ENCODE measurements at regions not wholly inside any gene's neighbourhood (a gene's known extent, or its start where the extent isn't known, plus 50 kb on each side); places are given as distances from the start of the nearest gene placed in this dataset.

DNA sequence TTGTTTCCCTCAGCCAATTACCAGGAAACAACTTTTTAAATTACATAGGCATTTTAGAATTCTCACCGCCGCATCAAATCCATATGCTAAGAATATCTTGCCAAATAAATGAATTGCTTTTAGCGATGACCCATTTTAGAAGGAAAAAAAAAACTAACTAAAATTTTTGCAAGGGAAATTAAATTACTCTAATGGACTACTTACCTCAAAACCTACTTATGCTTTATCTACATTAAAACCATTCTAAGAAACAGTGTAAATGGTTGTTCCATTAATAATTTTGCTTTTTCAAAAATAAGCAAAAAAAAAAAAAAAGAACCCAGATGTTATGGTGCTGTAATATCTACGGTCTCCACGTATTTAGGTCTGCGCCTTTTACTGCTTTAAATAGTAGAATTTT lies 73.5 kb upstream of the CCDC150 start:
- H3K27ac ChIP-seq = no peak overlapping the region
- no peak overlapping the region for H3K4me3 ChIP-seq
- H3K27me3 ChIP-seq = no peaks in the 10 kb centered on the region
- no peak for TF ChIP-seq POLR2A (IDR thresholded peaks at IDR 0.05)
- TF ChIP-seq, protein P1, sequence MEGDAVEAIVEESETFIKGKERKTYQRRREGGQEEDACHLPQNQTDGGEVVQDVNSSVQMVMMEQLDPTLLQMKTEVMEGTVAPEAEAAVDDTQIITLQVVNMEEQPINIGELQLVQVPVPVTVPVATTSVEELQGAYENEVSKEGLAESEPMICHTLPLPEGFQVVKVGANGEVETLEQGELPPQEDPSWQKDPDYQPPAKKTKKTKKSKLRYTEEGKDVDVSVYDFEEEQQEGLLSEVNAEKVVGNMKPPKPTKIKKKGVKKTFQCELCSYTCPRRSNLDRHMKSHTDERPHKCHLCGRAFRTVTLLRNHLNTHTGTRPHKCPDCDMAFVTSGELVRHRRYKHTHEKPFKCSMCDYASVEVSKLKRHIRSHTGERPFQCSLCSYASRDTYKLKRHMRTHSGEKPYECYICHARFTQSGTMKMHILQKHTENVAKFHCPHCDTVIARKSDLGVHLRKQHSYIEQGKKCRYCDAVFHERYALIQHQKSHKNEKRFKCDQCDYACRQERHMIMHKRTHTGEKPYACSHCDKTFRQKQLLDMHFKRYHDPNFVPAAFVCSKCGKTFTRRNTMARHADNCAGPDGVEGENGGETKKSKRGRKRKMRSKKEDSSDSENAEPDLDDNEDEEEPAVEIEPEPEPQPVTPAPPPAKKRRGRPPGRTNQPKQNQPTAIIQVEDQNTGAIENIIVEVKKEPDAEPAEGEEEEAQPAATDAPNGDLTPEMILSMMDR (IDR thresholded peaks at IDR 0.05) = no peak
- H3K36me3 ChIP-seq (replicated peaks in 1 of 2) = no peaks in the 10 kb centered on the region
- no peak for DNase-seq
- H3K9me3 ChIP-seq (replicated peaks in 1 of 3) = no peaks in the 10 kb centered on the region
- 84 to 95% (median 92%) methylated on average over 6 of the region's 6 CpGs for WGBS, 4 donors
- intact Hi-C loops (cut with DNase I) = no loop called here
- no peaks in the 10 kb centered on the region for H3K4me1 ChIP-seq (replicated peaks in 1 of 2)

DNA sequence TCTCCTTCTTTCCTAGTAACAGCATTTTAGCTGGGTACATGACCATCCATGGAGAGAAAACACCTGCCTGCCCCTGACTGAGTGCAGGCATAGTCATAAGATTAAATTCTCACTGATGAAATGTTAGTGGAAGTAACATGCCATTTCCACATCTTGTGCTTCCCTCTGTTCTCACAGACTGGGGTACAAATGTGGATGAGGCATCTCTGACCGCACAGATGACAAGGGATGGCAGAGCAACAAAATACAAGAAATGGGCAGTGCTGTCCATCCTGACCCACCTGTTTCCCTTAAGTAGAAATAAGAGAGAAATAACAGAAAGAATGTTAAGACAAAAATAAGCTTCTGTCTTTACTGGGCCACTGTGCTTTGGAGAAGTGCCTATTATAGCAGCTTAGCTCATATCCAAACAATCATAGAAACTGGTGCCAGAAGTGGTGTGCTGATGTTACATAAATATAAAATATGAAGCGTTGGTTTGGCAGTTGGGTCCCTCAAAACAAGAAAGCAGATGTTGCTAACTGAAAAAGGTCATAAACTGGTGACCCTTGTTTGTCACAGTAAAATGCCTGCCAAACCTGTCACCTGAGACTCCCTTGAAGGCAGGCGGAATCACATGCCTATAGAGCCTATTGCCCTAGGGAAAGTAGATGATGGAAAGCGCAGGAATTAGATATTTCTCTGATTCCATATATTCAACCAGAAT lies 72.4 kb upstream of the CCDC150 start:
- H3K27me3 ChIP-seq = no peaks in the 10 kb centered on the region
- intact Hi-C loops (cut with DNase I) = no loop called here
- 64 to 68% (median 66%) methylated on average over 4 of the region's 4 CpGs for WGBS, 4 donors
- H3K4me3 ChIP-seq = no peak overlapping the region
- no peaks in the 10 kb centered on the region for H3K36me3 ChIP-seq (replicated peaks in 1 of 2)
- TF ChIP-seq, protein P1 (IDR thresholded peaks at IDR 0.05) = no peak
- no peak for TF ChIP-seq POLR2A (IDR thresholded peaks at IDR 0.05)
- H3K4me1 ChIP-seq (replicated peaks in 1 of 2) = no peaks in the 10 kb centered on the region
- H3K9me3 ChIP-seq (replicated peaks in 1 of 3) = no peaks in the 10 kb centered on the region
- no peak for DNase-seq
- no peak overlapping the region for H3K27ac ChIP-seq

DNA sequence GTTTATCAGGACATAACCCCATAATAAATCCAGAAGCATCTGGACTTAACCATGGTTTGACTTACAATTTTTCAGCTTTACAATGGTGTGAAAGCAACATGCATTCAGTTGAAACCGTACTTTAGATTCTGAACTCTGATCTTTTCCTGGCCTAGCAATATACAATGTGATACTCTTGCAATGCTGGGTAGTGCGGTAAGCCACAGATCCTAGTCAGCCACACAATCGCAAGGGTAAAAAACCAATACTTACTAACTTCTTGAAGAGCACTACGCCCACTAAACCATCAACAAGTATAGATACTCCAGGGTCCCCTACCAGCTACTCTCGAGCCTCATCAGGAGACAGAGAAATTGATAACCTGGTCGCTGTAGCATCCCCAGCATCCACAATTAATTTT lies 71.0 kb upstream of the CCDC150 start:
- H3K27ac ChIP-seq = no peak overlapping the region
- 90 to 93% (median 91%) methylated on average over 6 of the region's 6 CpGs for WGBS, 4 donors

DNA sequence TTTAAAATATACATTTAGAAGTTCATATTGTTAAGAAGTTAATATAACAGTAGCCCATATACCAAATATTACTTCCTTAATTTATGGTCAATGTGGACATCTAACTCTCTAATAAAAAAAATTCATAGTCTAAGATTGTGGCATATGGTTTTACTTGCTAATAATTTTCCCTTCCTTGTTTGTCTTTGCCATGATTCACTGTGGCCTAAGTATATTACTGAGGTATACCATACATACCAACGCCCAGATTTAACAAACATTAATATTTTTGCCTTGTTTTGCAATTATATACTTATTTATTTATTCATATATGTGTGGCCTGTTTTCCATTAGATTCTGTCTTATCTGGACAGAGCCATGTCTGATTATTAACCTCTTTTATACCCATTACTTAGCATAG lies 54.6 kb upstream of the CCDC150 start:
- H3K4me3 ChIP-seq = no peak overlapping the region
- no peaks in the 10 kb centered on the region for H3K27me3 ChIP-seq
- DNase-seq = no peak
- no peaks in the 10 kb centered on the region for H3K4me1 ChIP-seq (replicated peaks in 1 of 2)
- no peaks in the 10 kb centered on the region for H3K9me3 ChIP-seq (replicated peaks in 1 of 3)
- no peaks in the 10 kb centered on the region for H3K36me3 ChIP-seq (replicated peaks in 1 of 2)
- intact Hi-C loops (cut with DNase I) = no loop called here
- no peak overlapping the region for H3K27ac ChIP-seq
- no peak for TF ChIP-seq POLR2A (IDR thresholded peaks at IDR 0.05)
- TF ChIP-seq, protein P1 (IDR thresholded peaks at IDR 0.05) = no peak
- WGBS, 4 donors = 76 to 94% (median 88%) methylated on average over 1 of the region's 1 CpG

More for the DNA sequence above, 71.0 kb upstream of the CCDC150 start:
- intact Hi-C loops (cut with DNase I) = no loop called here
- no peak for TF ChIP-seq POLR2A (IDR thresholded peaks at IDR 0.05)
- TF ChIP-seq, protein P1 (IDR thresholded peaks at IDR 0.05) = no peak
- Histone ChIP-seq H3K36me3 (replicated peaks in 1 of 2) (no peaks in the 10 kb centered on the region), H3K9me3 (replicated peaks in 1 of 3) (no peaks in the 10 kb centered on the region), H3K4me1 (replicated peaks in 1 of 2) (no peaks in the 10 kb centered on the region), H3K4me3 (no peak overlapping the region), H3K27me3 (no peaks in the 10 kb centered on the region)
- DNase-seq = no peak

Measured in adrenal gland (tissue), 9 donors.